ENCODE measurements at regions not wholly inside any gene's neighbourhood (a gene's known extent, or its start where the extent isn't known, plus 50 kb on each side); places are given as distances from the start of the nearest gene placed in this dataset.

DNA sequence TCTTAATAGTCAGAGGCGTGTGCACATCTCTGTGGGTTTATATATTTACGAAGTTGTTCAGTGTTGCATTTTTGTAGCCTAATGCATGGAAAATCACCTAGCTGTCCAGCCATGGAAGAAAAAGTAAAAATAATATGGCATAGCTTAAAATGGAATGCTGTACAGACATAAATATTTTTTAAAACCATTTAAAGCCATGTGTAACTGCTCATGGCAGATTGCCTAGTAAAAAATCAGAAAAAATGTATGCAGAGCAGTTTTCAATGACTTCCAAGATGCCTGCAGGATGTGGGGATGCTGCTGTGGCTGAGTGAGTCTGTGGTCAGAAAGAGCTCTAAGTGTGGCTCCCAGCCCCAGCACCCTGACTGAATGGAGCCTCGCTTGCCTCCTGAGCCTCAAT is 64.8 kb upstream of the ALKAL2 start:
- no peaks in the 10 kb centered on the region for H3K9me3 ChIP-seq
- WGBS, 2 donors = 74 to 84% methylated on average over 3 of the region's 3 CpGs
- no peak for DNase-seq
- no peaks in the 10 kb centered on the region for H3K27me3 ChIP-seq
- ATAC-seq = no peak
- H3K4me3 ChIP-seq = no peak overlapping the region
- H3K36me3 ChIP-seq (replicated peaks in 1 of 2; ENCODE audit: insufficient read depth in 1 of 2, low read depth in 2 of 2) = no peaks in the 10 kb centered on the region
- no peak overlapping the region for H3K27ac ChIP-seq
- intact Hi-C loops (cut with DNase I) = no loop called here
- TF ChIP-seq POLR2A (IDR thresholded peaks at IDR 0.05) = no peak
- TF ChIP-seq, protein P1, sequence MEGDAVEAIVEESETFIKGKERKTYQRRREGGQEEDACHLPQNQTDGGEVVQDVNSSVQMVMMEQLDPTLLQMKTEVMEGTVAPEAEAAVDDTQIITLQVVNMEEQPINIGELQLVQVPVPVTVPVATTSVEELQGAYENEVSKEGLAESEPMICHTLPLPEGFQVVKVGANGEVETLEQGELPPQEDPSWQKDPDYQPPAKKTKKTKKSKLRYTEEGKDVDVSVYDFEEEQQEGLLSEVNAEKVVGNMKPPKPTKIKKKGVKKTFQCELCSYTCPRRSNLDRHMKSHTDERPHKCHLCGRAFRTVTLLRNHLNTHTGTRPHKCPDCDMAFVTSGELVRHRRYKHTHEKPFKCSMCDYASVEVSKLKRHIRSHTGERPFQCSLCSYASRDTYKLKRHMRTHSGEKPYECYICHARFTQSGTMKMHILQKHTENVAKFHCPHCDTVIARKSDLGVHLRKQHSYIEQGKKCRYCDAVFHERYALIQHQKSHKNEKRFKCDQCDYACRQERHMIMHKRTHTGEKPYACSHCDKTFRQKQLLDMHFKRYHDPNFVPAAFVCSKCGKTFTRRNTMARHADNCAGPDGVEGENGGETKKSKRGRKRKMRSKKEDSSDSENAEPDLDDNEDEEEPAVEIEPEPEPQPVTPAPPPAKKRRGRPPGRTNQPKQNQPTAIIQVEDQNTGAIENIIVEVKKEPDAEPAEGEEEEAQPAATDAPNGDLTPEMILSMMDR (IDR thresholded peaks at IDR 0.05) = no peak
- H3K4me1 ChIP-seq = no peaks in the 10 kb centered on the region

DNA sequence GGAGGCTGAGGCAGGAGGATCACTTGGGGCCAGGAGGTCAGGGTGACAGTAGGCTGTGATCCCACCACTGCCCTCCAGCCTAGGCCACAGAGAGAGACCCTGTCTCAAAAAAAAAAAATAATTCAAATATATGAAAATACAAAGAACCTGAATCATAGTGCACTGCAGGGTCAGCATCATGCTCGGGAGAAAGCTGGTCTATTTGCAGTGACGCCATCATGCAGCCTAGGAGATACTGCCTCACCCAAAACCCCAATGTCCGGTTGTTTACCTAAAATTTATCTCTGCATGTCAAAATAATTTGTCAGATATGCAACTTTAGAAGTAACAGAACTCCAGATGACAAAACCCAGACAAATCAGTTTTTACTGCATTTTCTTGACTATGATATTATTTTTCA is 61.5 kb upstream of the ALKAL2 start:
- intact Hi-C loops (cut with DNase I) = no loop called here
- no peaks in the 10 kb centered on the region for H3K27me3 ChIP-seq
- H3K4me3 ChIP-seq = no peak overlapping the region
- no peaks in the 10 kb centered on the region for H3K4me1 ChIP-seq
- H3K9me3 ChIP-seq = no peaks in the 10 kb centered on the region
- 67 to 75% methylated on average over 3 of the region's 3 CpGs for WGBS, 2 donors
- TF ChIP-seq POLR2A (IDR thresholded peaks at IDR 0.05) = no peak
- TF ChIP-seq, protein P1 (IDR thresholded peaks at IDR 0.05) = no peak
- ATAC-seq (no peak), DNase-seq (no peak)
- H3K27ac ChIP-seq = no peak overlapping the region
- no peaks in the 10 kb centered on the region for H3K36me3 ChIP-seq (replicated peaks in 1 of 2; ENCODE audit: insufficient read depth in 1 of 2, low read depth in 2 of 2)

DNA sequence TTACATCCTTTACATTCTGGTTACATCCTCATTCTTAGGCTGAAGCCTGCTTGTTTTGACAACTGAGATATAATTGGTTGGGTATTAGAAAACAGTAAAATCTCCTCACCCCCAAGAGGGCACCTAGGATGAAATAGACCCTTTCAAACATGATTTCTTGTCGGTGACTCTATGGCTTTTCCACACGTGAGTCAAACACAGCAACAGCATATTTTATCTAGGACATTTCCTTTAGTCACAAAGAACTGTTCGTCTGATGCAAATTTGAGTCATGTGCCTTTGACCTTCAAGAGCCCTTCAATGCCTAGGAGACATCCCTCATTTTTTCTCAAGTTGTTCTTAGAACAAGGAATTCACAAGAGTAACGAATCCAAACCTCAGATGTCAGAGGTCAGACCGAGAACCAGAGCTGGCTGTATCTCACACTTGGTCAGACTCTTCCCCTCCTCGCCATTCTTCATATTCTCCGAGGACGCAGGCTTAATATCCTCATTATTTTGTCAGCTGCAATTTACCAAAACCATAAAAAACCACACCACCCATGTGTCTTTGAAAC is 60.5 kb upstream of the ALKAL2 start:
- TF ChIP-seq, protein P1 (IDR thresholded peaks at IDR 0.05) = no peak
- no peak for TF ChIP-seq POLR2A (IDR thresholded peaks at IDR 0.05)
- no peaks in the 10 kb centered on the region for H3K9me3 ChIP-seq
- no peaks in the 10 kb centered on the region for H3K27me3 ChIP-seq
- DNase-seq (peak in 1 of 4 donors; percentile 11), ATAC-seq (peak; percentile 47)
- 52 to 59% methylated on average over 8 of the region's 8 CpGs for WGBS, 2 donors
- no peaks in the 10 kb centered on the region for H3K36me3 ChIP-seq (replicated peaks in 1 of 2; ENCODE audit: insufficient read depth in 1 of 2, low read depth in 2 of 2)
- no peak overlapping the region for H3K4me3 ChIP-seq
- intact Hi-C loops (cut with DNase I) = no loop called here
- H3K27ac ChIP-seq = no peak overlapping the region
- H3K4me1 ChIP-seq = no peaks in the 10 kb centered on the region

DNA sequence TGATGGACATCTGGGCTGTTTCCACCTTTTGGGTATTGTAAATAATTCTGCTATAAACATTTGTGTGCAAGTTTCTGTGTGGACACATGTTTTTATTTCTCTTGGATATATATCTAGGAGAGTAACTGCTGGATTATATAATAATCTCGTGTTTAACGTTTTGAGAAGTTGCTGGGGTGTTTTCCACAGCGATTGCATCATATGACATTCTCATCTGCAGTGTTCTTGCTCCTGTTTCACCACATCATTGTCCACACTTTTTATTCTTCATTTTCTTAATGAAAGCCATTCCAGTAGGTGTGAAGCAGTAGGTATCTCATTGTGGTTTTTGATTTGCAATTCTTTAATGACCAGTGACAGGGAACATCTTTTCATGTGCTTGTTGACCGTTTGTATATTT is 56.9 kb upstream of the ALKAL2 start:
- WGBS, 2 donors = 46 to 54% methylated on average over 4 of the region's 4 CpGs
- Histone ChIP-seq H3K27ac (no peak overlapping the region), H3K4me3 (no peak overlapping the region), H3K9me3 (no peaks in the 10 kb centered on the region), H3K27me3 (no peaks in the 10 kb centered on the region), H3K36me3 (replicated peaks in 1 of 2; ENCODE audit: insufficient read depth in 1 of 2, low read depth in 2 of 2) (no peaks in the 10 kb centered on the region), H3K4me1 (no peaks in the 10 kb centered on the region)
- no peak for ATAC-seq
- TF ChIP-seq POLR2A (IDR thresholded peaks at IDR 0.05) = no peak
- TF ChIP-seq, protein P1 (IDR thresholded peaks at IDR 0.05) = no peak
- intact Hi-C loops (cut with DNase I) = no loop called here
- no peak for DNase-seq

DNA sequence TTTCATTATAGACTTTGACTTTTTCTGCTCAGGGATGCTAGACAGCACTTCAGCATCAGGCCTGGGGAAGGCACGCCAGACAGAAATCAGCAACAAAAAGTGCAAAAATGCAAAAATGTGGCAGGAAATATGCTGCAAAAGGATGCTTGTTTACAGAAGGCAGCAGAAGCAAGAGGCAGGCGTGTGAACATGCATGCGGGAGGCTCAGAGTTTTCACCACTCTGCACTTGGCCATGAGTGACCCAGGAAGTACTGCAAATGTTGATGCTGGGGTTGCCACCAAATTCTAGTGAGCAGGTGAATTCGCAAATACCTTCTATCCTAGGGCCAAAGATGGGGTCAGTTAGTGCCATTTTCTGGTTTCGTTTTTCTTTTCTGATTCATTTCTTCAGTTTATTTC is 55.5 kb upstream of the ALKAL2 start:
- H3K27ac ChIP-seq = no peak overlapping the region
- H3K36me3 ChIP-seq (replicated peaks in 1 of 2; ENCODE audit: insufficient read depth in 1 of 2, low read depth in 2 of 2) = no peaks in the 10 kb centered on the region
- H3K4me1 ChIP-seq = no peaks in the 10 kb centered on the region
- intact Hi-C loops (cut with DNase I) = no loop called here
- TF ChIP-seq, protein P1 (IDR thresholded peaks at IDR 0.05) = no peak
- no peak for TF ChIP-seq POLR2A (IDR thresholded peaks at IDR 0.05)
- H3K27me3 ChIP-seq = no peaks in the 10 kb centered on the region
- ATAC-seq (no peak), DNase-seq (no peak)
- WGBS, 2 donors = 69 to 71% methylated on average over 5 of the region's 5 CpGs
- H3K9me3 ChIP-seq = no peaks in the 10 kb centered on the region
- H3K4me3 ChIP-seq = no peak overlapping the region

Data from body of pancreas (tissue), 4 donors.